Calu3 (cell line): ENCODE measurements at regions not wholly inside any gene's neighbourhood (a gene's known extent, or its start where the extent isn't known, plus 50 kb on each side); places are given as distances from the start of the nearest gene placed in this dataset.
"Not testable (repeated sequence)": the region's sequence is repeated elsewhere in the genome, so short reads cannot be mapped to it uniquely, and the experiment has no call there.

Source experiments
- BruUV-seq: library from RNA; stranded (reverse); fragments of 400-500 nt; replicated peaks from 2 replicates; lab custom pipeline; 2021; lab: Mats Ljungman, UMichigan
- CTCF ChIA-PET: fragments of 300-600 bp; sonication (Branson Sonifier 250); formaldehyde crosslinking; loops from one replicate; lab custom pipeline; 2022; ENCODE audit warnings: antibody characterized with exemption; lab: Charles Lee
- DNase-seq: peaks from one replicate; pipeline ENCODE4 v3.0.0; 2022
- H3K27ac Mint-ChIP-seq: one replicate; pipeline ENCODE4 v1.8.0; 2022; ENCODE audit warnings: mixed read lengths; ENCODE audit not compliant: unreplicated experiment
- H3K27me3 Mint-ChIP-seq: one replicate; pipeline ENCODE4 v1.8.0; 2022; ENCODE audit warnings: mixed read lengths; ENCODE audit not compliant: unreplicated experiment
- H3K36me3 Mint-ChIP-seq: one replicate; pipeline ENCODE4 v1.8.0; 2022; ENCODE audit warnings: mild to moderate bottlenecking, moderate library complexity, mixed read lengths; ENCODE audit not compliant: insufficient read depth, unreplicated experiment
- H3K4me1 Mint-ChIP-seq: one replicate; pipeline ENCODE4 v1.8.0; 2022; ENCODE audit warnings: mild to moderate bottlenecking, low read depth, mixed read lengths; ENCODE audit not compliant: unreplicated experiment
- H3K4me3 Mint-ChIP-seq: one replicate; pipeline ENCODE4 v1.8.0; 2022; ENCODE audit warnings: mild to moderate bottlenecking, low read depth, moderate library complexity, mixed read lengths; ENCODE audit not compliant: unreplicated experiment
- H3K9me3 Mint-ChIP-seq: one replicate; pipeline ENCODE4 v1.8.0; 2022; ENCODE audit warnings: low read depth, mixed read lengths; ENCODE audit not compliant: unreplicated experiment
- CTCF ChIP-seq: fragments of 200-600 bp; IDR thresholded peaks from one replicate; pipeline ENCODE4 v1.8.0; 2022; ENCODE audit warnings: antibody characterized with exemption; ENCODE audit not compliant: unreplicated experiment
- intact Hi-C: fragments of 100-400 bp; cut with micrococcal nuclease; formaldehyde crosslinking; loops from one replicate; pipeline ENCODE4 v1.10.0; 2022; ENCODE audit not compliant: unreplicated experiment

GRCh38 chr3:173216063-173216462, 75.0 kb upstream of the SPATA16 start:
- CTCF ChIA-PET, result no interaction called here
- TF ChIP-seq CTCF, result no peak
- intact Hi-C loops, result loop anchor here (10.0 kb wide), 1 partner anchor 371 kb away; no protein-coding TSS in a partner anchor
- Mint-ChIP-seq H3K4me3 (no peak overlapping the region), H3K27ac (no peak overlapping the region), H3K36me3 (no peaks in the 10 kb centered on the region), H3K4me1 (no peaks in the 10 kb centered on the region), H3K27me3 (no peaks in the 10 kb centered on the region), H3K9me3 (no peaks in the 10 kb centered on the region)
- no peak for DNase-seq
- no TSS peak for BruUV-seq

- no TSS peak for BruUV-seq
- H3K4me1 Mint-ChIP-seq, result no peaks in the 10 kb centered on the region
- CTCF ChIA-PET, result no interaction called here
- intact Hi-C loops, result loop anchor here (10.0 kb wide), 1 partner anchor 370 kb away; no protein-coding TSS in a partner anchor
- TF ChIP-seq CTCF, result no peak
- H3K27ac Mint-ChIP-seq, result no peak overlapping the region
- H3K4me3 Mint-ChIP-seq, result no peak overlapping the region
- DNase-seq, result no peak
- H3K9me3 Mint-ChIP-seq, result no peaks in the 10 kb centered on the region
- H3K27me3 Mint-ChIP-seq, result no peaks in the 10 kb centered on the region
- no peaks in the 10 kb centered on the region for H3K36me3 Mint-ChIP-seq
These were observed 73.5 kb upstream of the SPATA16 start for GRCh38 chr3:173214576-173214975.

GRCh38 chr3:173199568-173199967, 58.5 kb upstream of the SPATA16 start:
- no peaks in the 10 kb centered on the region for H3K4me1 Mint-ChIP-seq
- CTCF ChIA-PET, result no interaction called here

GRCh38 chr3:173194868-173195267, 53.8 kb upstream of the SPATA16 start:
- CTCF ChIA-PET, DNase-seq, H3K9me3 Mint-ChIP-seq, H3K4me1 Mint-ChIP-seq, BruUV-seq, H3K27ac Mint-ChIP-seq, H3K36me3 Mint-ChIP-seq, intact Hi-C loops, H3K4me3 Mint-ChIP-seq, H3K27me3 Mint-ChIP-seq: not testable (repeated sequence)

More at GRCh38 chr3:173199568-173199967, 58.5 kb upstream of the SPATA16 start:
- no TSS peak for BruUV-seq
- Mint-ChIP-seq H3K9me3 (peaks cover 14% of the 10 kb centered on the region), H3K36me3 (no peaks in the 10 kb centered on the region), H3K27ac (no peak overlapping the region), H3K4me3 (no peak overlapping the region), H3K27me3 (no peaks in the 10 kb centered on the region)
- TF ChIP-seq CTCF, result no peak
- intact Hi-C loops, result no loop called here
- no peak for DNase-seq

GRCh38 chr3:173191611-173192010, 50.6 kb upstream of the SPATA16 start:
- CTCF ChIA-PET, result no interaction called here
- no TSS peak for BruUV-seq
- no peaks in the 10 kb centered on the region for H3K4me1 Mint-ChIP-seq
- H3K36me3 Mint-ChIP-seq, result no peaks in the 10 kb centered on the region
- TF ChIP-seq CTCF, result no peak
- H3K4me3 Mint-ChIP-seq, result no peak overlapping the region
- intact Hi-C loops, result no loop called here
- no peaks in the 10 kb centered on the region for H3K27me3 Mint-ChIP-seq
- no peak for DNase-seq
- no peak overlapping the region for H3K27ac Mint-ChIP-seq
- H3K9me3 Mint-ChIP-seq, result peaks cover 7% of the 10 kb centered on the region
